Endothelial cell of umbilical vein (primary cell): ENCODE measurements at regions not wholly inside any gene's neighbourhood (a gene's known extent, or its start where the extent isn't known, plus 50 kb on each side); places are given as distances from the start of the nearest gene placed in this dataset.

Experiments used
- BruUV-seq: library from RNA; stranded (reverse); fragments of 400-500 nt; replicated peaks from 2 replicates; lab custom pipeline; 2021; lab: Mats Ljungman, UMichigan
- CTCF ChIA-PET: fragments of 300-600, 350-600 bp; sonication (Branson Sonifier 250); formaldehyde crosslinking; loops from one replicate; lab custom pipeline; 2021; ENCODE audit warnings: antibody characterized with exemption, inconsistent platforms; lab: Charles Lee
- POLR2A ChIA-PET: fragments of 300-600, 350-600 bp; sonication (Branson Sonifier 250); formaldehyde crosslinking; loops from one replicate; lab custom pipeline; 2021; ENCODE audit warnings: antibody characterized with exemption, inconsistent platforms; lab: Charles Lee
- DNase-seq: peaks from one replicate; pipeline ENCODE4 v3.0.0-alpha.2; 2011; ENCODE audit warnings: low read depth, low spot score
- FAIRE-seq: peaks from 2 replicates; lab custom pipeline; 2011; peaks lifted over from hg19 to GRCh38; lab: Jason Lieb, UNC
- H2AFZ ChIP-seq: 2 replicates; pipeline ENCODE4 v1.6.0; 2012; ENCODE audit warnings: low read depth, low read length, control low read depth, inconsistent platforms
- H3K27ac ChIP-seq: 2 replicates; pipeline ENCODE4 v1.5.1; 2011; ENCODE audit warnings: low read depth, mild to moderate bottlenecking, control low read depth, low read length, moderate library complexity; ENCODE audit not compliant: insufficient read depth
- H3K27me3 ChIP-seq, 2 experiments: 2 replicates each; pipeline versions ENCODE4 v1.6.0 to v1.6.1; 2011; ENCODE audit warnings: low read length in 2 of 2, mixed read lengths in 1 of 2; ENCODE audit not compliant: control insufficient read depth in 2 of 2, insufficient read depth in 2 of 2
- H3K36me3 ChIP-seq, 2 experiments: 2 replicates in 1 of 2; 3 replicates in 1 of 2; pipeline ENCODE4 v1.5.1; 2011; ENCODE audit warnings: low read length in 2 of 2, mild to moderate bottlenecking in 1 of 2, moderate library complexity in 1 of 2; ENCODE audit not compliant: control insufficient read depth in 2 of 2, insufficient read depth in 2 of 2; ENCODE audit errors: extremely low read depth in 1 of 2
- H3K4me1 ChIP-seq: 3 replicates; pipeline ENCODE4 v1.5.1; 2011; ENCODE audit warnings: mild to moderate bottlenecking, low read length; ENCODE audit not compliant: control insufficient read depth, insufficient read depth; ENCODE audit errors: extremely low read depth
- H3K4me2 ChIP-seq: 2 replicates; pipeline ENCODE4 v1.6.1; 2011; ENCODE audit warnings: low read length, control low read depth, mixed read lengths; ENCODE audit not compliant: insufficient read depth
- H3K4me3 ChIP-seq, 3 experiments: fragments of 200-600 bp in 1 of 3; sonication (generic), shearing (Covaris generic) in 1 of 3; replicated peaks in 1 of 3; 2 replicates each; pipeline ENCODE4 v1.5.1; 2011 to 2016; ENCODE audit warnings: control low read depth in 3 of 3, low read length in 3 of 3, mild to moderate bottlenecking in 2 of 3, inconsistent platforms in 1 of 3, low read depth in 1 of 3, moderate library complexity in 1 of 3; ENCODE audit not compliant: insufficient read depth in 1 of 3
- H3K79me2 ChIP-seq: 2 replicates; pipeline ENCODE4 v1.6.0; 2012; ENCODE audit warnings: low read length, inconsistent platforms; ENCODE audit not compliant: control insufficient read depth, insufficient read depth
- H3K9ac ChIP-seq: replicated peaks from 2 replicates; pipeline ENCODE3; 2011; ENCODE audit warnings: low read length, control low read depth; ENCODE audit not compliant: insufficient read depth; ENCODE audit errors: extremely low read depth
- H3K9me1 ChIP-seq: replicated peaks from 3 replicates; pipeline ENCODE4 v1.6.0; 2011; ENCODE audit warnings: mild to moderate bottlenecking, low read length; ENCODE audit not compliant: control insufficient read depth, insufficient read depth; ENCODE audit errors: extremely low read depth
- H3K9me3 ChIP-seq: replicated peaks from 2 replicates; pipeline ENCODE4 v1.5.1; 2012; ENCODE audit warnings: low read length, inconsistent platforms; ENCODE audit not compliant: control insufficient read depth, insufficient read depth
- H4K20me1 ChIP-seq: replicated peaks from 2 replicates; pipeline ENCODE3; 2011; ENCODE audit warnings: mild to moderate bottlenecking, low read length; ENCODE audit not compliant: control insufficient read depth, insufficient read depth; ENCODE audit errors: extremely low read depth
- EZH2 ChIP-seq: IDR thresholded peaks from 2 replicates; pipeline ENCODE4 v1.6.1; 2012; ENCODE audit warnings: borderline replicate concordance, low read depth, mild to moderate bottlenecking, moderate library complexity, low read length, inconsistent platforms; ENCODE audit not compliant: severe bottlenecking
- FOS ChIP-seq: IDR thresholded peaks from 2 replicates; pipeline ENCODE4 v1.6.1; 2011; ENCODE audit warnings: mild to moderate bottlenecking, low read length, moderate library complexity, borderline replicate concordance; ENCODE audit not compliant: insufficient read depth
- GATA2 ChIP-seq: IDR thresholded peaks from 2 replicates; pipeline ENCODE4 v1.7.0; 2011; ENCODE audit warnings: low read depth, mild to moderate bottlenecking, moderate library complexity, mixed read lengths, low read length; ENCODE audit not compliant: insufficient read length, insufficient read depth
- JUN ChIP-seq: IDR thresholded peaks from 2 replicates; pipeline ENCODE4 v1.6.1; 2011; ENCODE audit warnings: borderline replicate concordance, low read depth; ENCODE audit not compliant: insufficient read length, insufficient read depth
- MAX ChIP-seq: IDR thresholded peaks from 2 replicates; pipeline ENCODE4 v1.6.1; 2011; ENCODE audit not compliant: insufficient read depth, insufficient read length
- MYC ChIP-seq: IDR thresholded peaks from one replicate; pipeline ENCODE4 v1.6.1; 2011; ENCODE audit warnings: mild to moderate bottlenecking, low read depth, low read length
- POLR2A ChIP-seq: IDR thresholded peaks from 2 replicates; pipeline ENCODE4 v1.6.1; 2012; ENCODE audit warnings: low read depth, mild to moderate bottlenecking, control low read depth, low read length
- POLR2AphosphoS5 ChIP-seq: IDR thresholded peaks from 2 replicates; pipeline ENCODE4 v1.6.1; 2012; ENCODE audit warnings: low read depth, mild to moderate bottlenecking, control low read depth, low read length, moderate library complexity; ENCODE audit not compliant: insufficient read depth
- dilution Hi-C: fragments of 300-500 bp; cut with MboI; formaldehyde crosslinking; loops from one replicate; pipeline ENCODE4 v1.15.0; 2019; ENCODE audit warnings: low sequenced_read_pairs; ENCODE audit not compliant: extremely low pct_ligation_motif_present
- intact Hi-C: fragments of 100-400 bp; cut with micrococcal nuclease; formaldehyde crosslinking; loops from one replicate; pipeline ENCODE4 v1.10.0; 2022
- TF ChIP-seq, protein P1 (sequence below), 2 donors: IDR thresholded peaks; 1 replicate in 1 of 2; 2 replicates in 1 of 2; pipeline ENCODE4 v1.5.1; 2011; ENCODE audit warnings: low read length in 2 of 2, mild to moderate bottlenecking in 2 of 2, moderate library complexity in 2 of 2, control low read depth in 1 of 2, inconsistent platforms in 1 of 2, low read depth in 1 of 2; ENCODE audit not compliant: insufficient read depth in 1 of 2; ENCODE audit errors: extremely low read depth in 1 of 2

- intact Hi-C loops = no loop called here
- CTCF ChIA-PET = no interaction called here
Observed at GRCh38 chr2:16264931-16265540, 324.7 kb downstream of the MYCN start.

More at GRCh38 chr2:16264931-16265540, 324.7 kb downstream of the MYCN start:
- Histone ChIP-seq H3K36me3 (no peaks in the 10 kb centered on the region), H2AFZ (no peak overlapping the region), H3K4me2 (no peak overlapping the region), H4K20me1 (no peaks in the 10 kb centered on the region), H3K4me3 (no peak overlapping the region), H3K9ac (no peak overlapping the region), H3K4me1 (no peaks in the 10 kb centered on the region), H3K27me3 (no peaks in the 10 kb centered on the region), H3K9me1 (no peaks in the 10 kb centered on the region), H3K9me3 (no peaks in the 10 kb centered on the region), H3K27ac (no peak overlapping the region), H3K79me2 (no peaks in the 10 kb centered on the region)
- TF ChIP-seq, protein P1, sequence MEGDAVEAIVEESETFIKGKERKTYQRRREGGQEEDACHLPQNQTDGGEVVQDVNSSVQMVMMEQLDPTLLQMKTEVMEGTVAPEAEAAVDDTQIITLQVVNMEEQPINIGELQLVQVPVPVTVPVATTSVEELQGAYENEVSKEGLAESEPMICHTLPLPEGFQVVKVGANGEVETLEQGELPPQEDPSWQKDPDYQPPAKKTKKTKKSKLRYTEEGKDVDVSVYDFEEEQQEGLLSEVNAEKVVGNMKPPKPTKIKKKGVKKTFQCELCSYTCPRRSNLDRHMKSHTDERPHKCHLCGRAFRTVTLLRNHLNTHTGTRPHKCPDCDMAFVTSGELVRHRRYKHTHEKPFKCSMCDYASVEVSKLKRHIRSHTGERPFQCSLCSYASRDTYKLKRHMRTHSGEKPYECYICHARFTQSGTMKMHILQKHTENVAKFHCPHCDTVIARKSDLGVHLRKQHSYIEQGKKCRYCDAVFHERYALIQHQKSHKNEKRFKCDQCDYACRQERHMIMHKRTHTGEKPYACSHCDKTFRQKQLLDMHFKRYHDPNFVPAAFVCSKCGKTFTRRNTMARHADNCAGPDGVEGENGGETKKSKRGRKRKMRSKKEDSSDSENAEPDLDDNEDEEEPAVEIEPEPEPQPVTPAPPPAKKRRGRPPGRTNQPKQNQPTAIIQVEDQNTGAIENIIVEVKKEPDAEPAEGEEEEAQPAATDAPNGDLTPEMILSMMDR (IDR thresholded peaks at IDR 0.05; ENCODE audit: extremely low read depth in 1 of 2, insufficient read depth in 1 of 2, low read depth in 1 of 2, low read length in 2 of 2) = no peak
- no peak for TF ChIP-seq GATA2
- no peak for TF ChIP-seq POLR2AphosphoS5
- no peak for TF ChIP-seq POLR2A
- no peak for TF ChIP-seq FOS
- TF ChIP-seq MYC = no peak
- no peak for TF ChIP-seq JUN
- TF ChIP-seq MAX = no peak
- TF ChIP-seq EZH2 = no peak
- DNase-seq = no peak
- no peak for FAIRE-seq
- no TSS peak for BruUV-seq
- POLR2A ChIA-PET = no interaction called here
- dilution Hi-C loops = no loop called here
